T47D (cell line): ENCODE measurements at regions not wholly inside any gene's neighbourhood (a gene's known extent, or its start where the extent isn't known, plus 50 kb on each side); places are given as distances from the start of the nearest gene placed in this dataset.
"Not testable (repeated sequence)": the region's sequence is repeated elsewhere in the genome, so short reads cannot be mapped to it uniquely, and the experiment has no call there.

Experiments
- DNase-seq, 2 experiments: peaks; one replicate each; pipeline versions ENCODE4 v3.0.0 to v3.0.0-alpha.2; 2011 to 2012; ENCODE audit warnings: low read depth in 1 of 2, low spot score in 1 of 2
- JUND ChIP-seq: IDR thresholded peaks from 2 replicates; pipeline ENCODE4 v1.6.1; 2012; ENCODE audit warnings: low read depth
- in situ Hi-C: cut with HindIII; loops from 2 replicates; pipeline ENCODE4 v1.10.0; 2016; ENCODE audit warnings: low sequenced_read_pairs, low pct_unique_long_range_greater_than_20kb

GRCh38 chr20:22729180-22729579 is 144.8 kb upstream of the FOXA2 start:
- in situ Hi-C loops = no loop called here
- DNase-seq = no peak
- no peak for TF ChIP-seq JUND

- in situ Hi-C loops = no loop called here
- DNase-seq = no peak
- TF ChIP-seq JUND = no peak
Observed at GRCh38 chr20:22729616-22730236, 145.4 kb upstream of the FOXA2 start.

GRCh38 chr20:22732751-22733150 is 148.4 kb upstream of the FOXA2 start:
- in situ Hi-C loops = no loop called here
- TF ChIP-seq JUND = no peak
- no peak for DNase-seq

GRCh38 chr20:22734946-22735647 is 150.7 kb upstream of the FOXA2 start:
- peak in 1 of 2 experiments; percentile 75 for DNase-seq
- in situ Hi-C loops = not testable (repeated sequence)

- DNase-seq = no peak
- TF ChIP-seq JUND = no peak
Observed at GRCh38 chr20:22740829-22741228, 156.5 kb upstream of the FOXA2 start.

GRCh38 chr20:22744341-22745193 is 160.2 kb upstream of the FOXA2 start:
- in situ Hi-C loops = no loop called here
- TF ChIP-seq JUND = no peak
- DNase-seq = no peak

More at GRCh38 chr20:22740829-22741228, 156.5 kb upstream of the FOXA2 start:
- in situ Hi-C loops = no loop called here

- DNase-seq = no peak
- TF ChIP-seq JUND = no peak
- in situ Hi-C loops = no loop called here
Observed at GRCh38 chr20:22745194-22745500, 160.8 kb upstream of the FOXA2 start.

- no peak for DNase-seq
- in situ Hi-C loops = no loop called here
- TF ChIP-seq JUND = no peak
Observed at GRCh38 chr20:22746957-22747356, 162.6 kb upstream of the FOXA2 start.

- no peak for TF ChIP-seq JUND
- DNase-seq = no peak
- in situ Hi-C loops = no loop called here
Observed at GRCh38 chr20:22752324-22752723, 168.0 kb upstream of the FOXA2 start.

GRCh38 chr20:22757424-22758183 is 173.2 kb upstream of the FOXA2 start:
- TF ChIP-seq JUND = no peak
- in situ Hi-C loops = no loop called here
- DNase-seq = no peak

- in situ Hi-C loops = no loop called here
- DNase-seq = no peak
- TF ChIP-seq JUND = no peak
Observed at GRCh38 chr20:22758815-22759214, 174.4 kb upstream of the FOXA2 start.

GRCh38 chr20:22762576-22763256 is 178.3 kb upstream of the FOXA2 start:
- no peak for TF ChIP-seq JUND
- in situ Hi-C loops = no loop called here

More at GRCh38 chr20:22762576-22763256, 178.3 kb upstream of the FOXA2 start:
- DNase-seq = no peak
